Lung (tissue), 11 donors: ENCODE measurements at regions not wholly inside any gene's neighbourhood (a gene's known extent, or its start where the extent isn't known, plus 50 kb on each side); places are given as distances from the start of the nearest gene placed in this dataset.

Source experiments
- ATAC-seq: fragments of 200-7000 bp; cut with Tn5 transposase; one replicate; pipeline ENCODE4 v1.9.1; 2020; ENCODE audit warnings: moderate number of reproducible peaks; ENCODE audit not compliant: insufficient read depth, low FRiP score
- DNase-seq, 3 donors: peaks; one replicate each; pipeline ENCODE4 v3.0.0-alpha.2; 2013 to 2017
- H3K27ac ChIP-seq, 2 donors: one replicate each; pipeline ENCODE4 v1.5.1; 2013; ENCODE audit warnings: mild to moderate bottlenecking in 2 of 2, moderate library complexity in 2 of 2, control low read depth in 1 of 2, inconsistent platforms in 1 of 2, low read depth in 1 of 2, low read length in 1 of 2
- H3K27me3 ChIP-seq, 3 donors: one replicate each; pipeline ENCODE4 v1.5.1; 2013; ENCODE audit warnings: low read length in 2 of 3; ENCODE audit not compliant: control insufficient read depth in 3 of 3, insufficient read depth in 3 of 3
- H3K36me3 ChIP-seq, 4 donors: one replicate each; pipeline ENCODE4 v1.5.1; 2013; ENCODE audit warnings: low read length in 4 of 4, mild to moderate bottlenecking in 1 of 4, moderate library complexity in 1 of 4; ENCODE audit not compliant: control insufficient read depth in 4 of 4, insufficient read depth in 4 of 4
- H3K4me1 ChIP-seq, 5 donors: one replicate each; pipeline ENCODE4 v1.5.1; 2013; ENCODE audit warnings: low read length in 5 of 5, mild to moderate bottlenecking in 2 of 5, moderate library complexity in 1 of 5; ENCODE audit not compliant: control insufficient read depth in 5 of 5, insufficient read depth in 5 of 5
- H3K4me3 ChIP-seq: one replicate; pipeline ENCODE4 v1.5.1; 2013; ENCODE audit warnings: mild to moderate bottlenecking, control low read depth, moderate library complexity
- H3K9ac ChIP-seq, 2 donors: one replicate each; pipeline ENCODE4 v1.5.1; 2013; ENCODE audit warnings: low read length in 2 of 2, control low read depth in 1 of 2; ENCODE audit not compliant: insufficient read depth in 1 of 2
- H3K9me3 ChIP-seq, 4 donors: one replicate each; pipeline ENCODE4 v1.5.1; 2013; ENCODE audit warnings: low read length in 3 of 4, mild to moderate bottlenecking in 1 of 4, moderate library complexity in 1 of 4; ENCODE audit not compliant: control insufficient read depth in 4 of 4, insufficient read depth in 3 of 4
- CTCF ChIP-seq: IDR thresholded peaks from 2 replicates; pipeline ENCODE4 v1.5.1; 2012; ENCODE audit warnings: mild to moderate bottlenecking; ENCODE audit errors: control extremely low read depth, extremely low read depth
- WGBS, 2 donors: extraction: QIAGEN DNeasy Blood & Tissue Kit; methylation state at CpG; one replicate each; pipeline ENCODE4 v1.1.7; 2013; 5-methylcytosine and 5-hydroxymethylcytosine counted together
- donor health status: control.
- donor health status: control.
- donor health status: Bipolar disorder and iron deficiency.
- donor health status: healthy.
- donor health status: DM: yes; HTN: yes; CAD: no.

GRCh38 chr9:755454-756381 lies 85.8 kb upstream of the DMRT1 start:
- TF ChIP-seq CTCF = no peak
- no peak overlapping the region for H3K27ac ChIP-seq
- H3K4me1 ChIP-seq = peaks cover 0 to 8% (median 0%) of the 10 kb centered on the region in 5 donors
- H3K4me3 ChIP-seq = no peak overlapping the region
- no peaks in the 10 kb centered on the region for H3K36me3 ChIP-seq
- peaks cover 0 to 3% (median 0%) of the 10 kb centered on the region in 3 donors for H3K27me3 ChIP-seq
- 74 to 79% methylated on average over 12 of the region's 12 CpGs for WGBS, 2 donors
- no peak for DNase-seq
- no peaks in the 10 kb centered on the region for H3K9me3 ChIP-seq
- no peak overlapping the region for H3K9ac ChIP-seq
- ATAC-seq = no peak

GRCh38 chr9:757246-757881 lies 84.1 kb upstream of the DMRT1 start:
- Histone ChIP-seq H3K27me3 (peaks cover 0 to 3% (median 0%) of the 10 kb centered on the region in 3 donors), H3K4me1 (peaks cover 0 to 5% (median 0%) of the 10 kb centered on the region in 5 donors), H3K27ac (no peak overlapping the region), H3K9ac (no peak overlapping the region), H3K36me3 (no peaks in the 10 kb centered on the region), H3K4me3 (no peak overlapping the region), H3K9me3 (no peaks in the 10 kb centered on the region)
- WGBS, 2 donors = 70 to 71% methylated on average over 13 of the region's 13 CpGs
- peak; percentile 19 for TF ChIP-seq CTCF
- ATAC-seq (peak; percentile 65), DNase-seq (peak; percentile 31 to 61 (median 48))

- no peak overlapping the region for H3K9ac ChIP-seq
- TF ChIP-seq CTCF = no peak
- H3K4me1 ChIP-seq = peaks cover 0 to 5% (median 0%) of the 10 kb centered on the region in 5 donors
- 59 to 63% methylated on average over 5 of the region's 5 CpGs for WGBS, 2 donors
- no peaks in the 10 kb centered on the region for H3K9me3 ChIP-seq
- peaks cover 0 to 3% (median 0%) of the 10 kb centered on the region in 3 donors for H3K27me3 ChIP-seq
- DNase-seq (no peak), ATAC-seq (no peak)
- no peak overlapping the region for H3K27ac ChIP-seq
- H3K36me3 ChIP-seq = no peaks in the 10 kb centered on the region
- H3K4me3 ChIP-seq = no peak overlapping the region
These were observed 83.4 kb upstream of the DMRT1 start for GRCh38 chr9:758146-758545.
